GM21528 (cell line): ENCODE measurements at regions not wholly inside any gene's neighbourhood (a gene's known extent, or its start where the extent isn't known, plus 50 kb on each side); places are given as distances from the start of the nearest gene placed in this dataset.

Experiments
- ATAC-seq: cut with Tn5 transposase; IDR thresholded peaks from one replicate; pipeline ENCODE4 v1.9.1; 2021; ENCODE audit warnings: mild to moderate bottlenecking, moderate library complexity; ENCODE audit not compliant: unreplicated experiment, low FRiP score

- no peak for ATAC-seq
Observed at GRCh38 chr2:118622913-118623312, 224.5 kb downstream of the EN1 start.

GRCh38 chr2:118622108-118622507, 225.3 kb downstream of the EN1 start:
- ATAC-seq = no peak

GRCh38 chr2:118618279-118618678, 229.2 kb downstream of the EN1 start:
- no peak for ATAC-seq

- no peak for ATAC-seq
Observed at GRCh38 chr2:118616432-118616831, 231.0 kb downstream of the EN1 start.

GRCh38 chr2:118614841-118615271, 232.6 kb downstream of the EN1 start:
- no peak for ATAC-seq

- no peak for ATAC-seq
Observed at GRCh38 chr2:118613737-118614136, 233.7 kb downstream of the EN1 start.

- ATAC-seq = no peak
Observed at GRCh38 chr2:118611691-118612090, 235.8 kb downstream of the EN1 start.

GRCh38 chr2:118609138-118609537, 238.3 kb downstream of the EN1 start:
- ATAC-seq = no peak

- no peak for ATAC-seq
Observed at GRCh38 chr2:118607641-118608040, 239.8 kb downstream of the EN1 start.

GRCh38 chr2:118604811-118605210, 242.6 kb downstream of the EN1 start:
- no peak for ATAC-seq

- ATAC-seq = no peak
Observed at GRCh38 chr2:118604371-118604770, 243.1 kb downstream of the EN1 start.

- ATAC-seq = no peak
Observed at GRCh38 chr2:118599141-118599540, 248.3 kb downstream of the EN1 start.

GRCh38 chr2:118596620-118597019, 250.8 kb downstream of the EN1 start:
- no peak for ATAC-seq

GRCh38 chr2:118593257-118593656, 254.2 kb downstream of the EN1 start:
- no peak for ATAC-seq

GRCh38 chr2:118591223-118591622, 256.2 kb downstream of the EN1 start:
- ATAC-seq = no peak

GRCh38 chr2:118589721-118590120, 257.7 kb downstream of the EN1 start:
- no peak for ATAC-seq

- ATAC-seq = no peak
Observed at GRCh38 chr2:118588850-118589249, 258.6 kb downstream of the EN1 start.

GRCh38 chr2:118586312-118586711, 261.1 kb downstream of the EN1 start:
- no peak for ATAC-seq

- ATAC-seq = no peak
Observed at GRCh38 chr2:118584877-118585276, 262.6 kb downstream of the EN1 start.

- ATAC-seq = no peak
Observed at GRCh38 chr2:118584062-118584749, 263.2 kb downstream of the EN1 start.

GRCh38 chr2:118582058-118582457, 265.4 kb downstream of the EN1 start:
- ATAC-seq = no peak

GRCh38 chr2:118580651-118581050, 266.8 kb downstream of the EN1 start:
- ATAC-seq = no peak

GRCh38 chr2:118580107-118580506, 267.3 kb downstream of the EN1 start:
- no peak for ATAC-seq
